ENCODE measurements at regions not wholly inside any gene's neighbourhood (a gene's known extent, or its start where the extent isn't known, plus 50 kb on each side); places are given as distances from the start of the nearest gene placed in this dataset.
A peak's percentile ranks its signal among the peaks of the same experiment; 100 is the strongest.

DNA sequence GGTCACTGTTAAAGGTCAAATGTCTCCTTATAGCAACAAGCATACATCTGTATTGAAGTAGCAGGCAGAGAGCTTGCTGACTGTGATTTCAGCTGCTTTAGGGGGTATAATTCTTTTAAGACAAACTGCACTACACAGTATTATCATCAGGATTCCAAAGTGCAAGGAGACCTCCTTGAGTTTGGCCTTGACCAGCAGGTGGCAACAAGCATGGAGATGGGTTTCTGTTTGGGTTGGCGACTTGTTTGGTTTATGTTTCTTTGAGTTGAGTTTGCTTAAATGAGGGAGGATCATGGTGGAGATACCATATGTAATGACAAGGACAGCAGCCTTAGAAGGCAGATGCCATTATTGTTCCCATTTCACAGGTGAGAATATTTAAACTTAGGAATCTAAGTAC lies 681.0 kb upstream of the ID2 start:
- H3K9me3 Mint-ChIP-seq, result peaks cover 2% of the 10 kb centered on the region
- Histone ChIP-seq H3K4me1 (ENCODE audit: control insufficient read depth, insufficient read depth, low read length) (no peaks in the 10 kb centered on the region), H3K9me3 (ENCODE audit: control insufficient read depth, low read length) (no peaks in the 10 kb centered on the region), H3K9ac (ENCODE audit: extremely low read depth, low read length, poor library complexity, severe bottlenecking) (no peak overlapping the region), H3K36me3 (ENCODE audit: control insufficient read depth, insufficient read depth, low read length) (no peaks in the 10 kb centered on the region), H3K27ac (ENCODE audit: low read depth, low read length) (no peak overlapping the region), H3K27me3 (ENCODE audit: control insufficient read depth, insufficient read depth, low read length, poor library complexity, severe bottlenecking) (no peaks in the 10 kb centered on the region), H3K4me3 (ENCODE audit: low read length) (no peak overlapping the region)
- H3K36me3 Mint-ChIP-seq (ENCODE audit: low read depth), result no peaks in the 10 kb centered on the region
- 92% methylated on average over 1 of the region's 1 CpG; no CpG with 5 or more reads in 1 of the 2 experiments for WGBS, 2 experiments (ENCODE audit: insufficient coverage in 1 of 2, insufficient read length in 1 of 2)
- H3K27me3 Mint-ChIP-seq (ENCODE audit: insufficient read depth), result no peaks in the 10 kb centered on the region
- no peak overlapping the region for H3K27ac Mint-ChIP-seq
- TF ChIP-seq, protein P1, sequence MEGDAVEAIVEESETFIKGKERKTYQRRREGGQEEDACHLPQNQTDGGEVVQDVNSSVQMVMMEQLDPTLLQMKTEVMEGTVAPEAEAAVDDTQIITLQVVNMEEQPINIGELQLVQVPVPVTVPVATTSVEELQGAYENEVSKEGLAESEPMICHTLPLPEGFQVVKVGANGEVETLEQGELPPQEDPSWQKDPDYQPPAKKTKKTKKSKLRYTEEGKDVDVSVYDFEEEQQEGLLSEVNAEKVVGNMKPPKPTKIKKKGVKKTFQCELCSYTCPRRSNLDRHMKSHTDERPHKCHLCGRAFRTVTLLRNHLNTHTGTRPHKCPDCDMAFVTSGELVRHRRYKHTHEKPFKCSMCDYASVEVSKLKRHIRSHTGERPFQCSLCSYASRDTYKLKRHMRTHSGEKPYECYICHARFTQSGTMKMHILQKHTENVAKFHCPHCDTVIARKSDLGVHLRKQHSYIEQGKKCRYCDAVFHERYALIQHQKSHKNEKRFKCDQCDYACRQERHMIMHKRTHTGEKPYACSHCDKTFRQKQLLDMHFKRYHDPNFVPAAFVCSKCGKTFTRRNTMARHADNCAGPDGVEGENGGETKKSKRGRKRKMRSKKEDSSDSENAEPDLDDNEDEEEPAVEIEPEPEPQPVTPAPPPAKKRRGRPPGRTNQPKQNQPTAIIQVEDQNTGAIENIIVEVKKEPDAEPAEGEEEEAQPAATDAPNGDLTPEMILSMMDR (conservative IDR thresholded peaks at IDR 0.05), result peak; percentile 66
- H3K4me3 Mint-ChIP-seq, result no peak overlapping the region
- H3K4me1 Mint-ChIP-seq, result peaks cover 8% of the 10 kb centered on the region
- DNase-seq, result no peak

DNA sequence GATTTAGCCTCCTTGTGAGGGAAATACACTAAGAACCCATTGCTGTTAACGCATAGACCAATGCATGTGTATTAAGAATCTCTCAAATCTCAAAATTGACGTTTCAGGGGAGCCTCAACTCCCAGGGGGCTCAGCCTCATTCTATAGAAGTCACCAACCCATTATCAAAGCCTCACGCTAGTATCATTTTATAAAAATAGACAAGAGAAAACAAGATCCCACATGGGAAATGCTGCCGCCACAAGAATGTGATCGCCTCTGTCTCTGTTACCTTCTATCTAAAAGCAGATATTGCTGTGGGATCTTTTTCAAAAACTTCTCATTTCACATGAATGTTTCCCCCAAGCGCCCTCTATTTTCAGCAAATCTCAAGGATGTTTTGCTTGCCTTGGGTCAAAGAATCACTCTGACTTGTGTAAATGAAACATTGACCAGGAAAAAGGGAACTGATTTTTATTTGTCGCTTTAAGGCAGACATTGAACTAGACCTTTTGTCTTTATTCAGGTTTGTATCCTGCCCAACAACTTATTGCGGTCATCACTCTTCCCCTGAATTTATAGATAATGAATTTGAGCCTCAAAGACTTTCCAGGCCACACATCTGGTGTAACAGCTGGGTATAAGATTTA lies 679.0 kb upstream of the ID2 start:
- Histone ChIP-seq H3K9ac (ENCODE audit: extremely low read depth, low read length, poor library complexity, severe bottlenecking) (no peak overlapping the region), H3K4me3 (ENCODE audit: low read length) (no peak overlapping the region), H3K27me3 (ENCODE audit: control insufficient read depth, insufficient read depth, low read length, poor library complexity, severe bottlenecking) (no peaks in the 10 kb centered on the region), H3K4me1 (ENCODE audit: control insufficient read depth, insufficient read depth, low read length) (no peaks in the 10 kb centered on the region), H3K36me3 (ENCODE audit: control insufficient read depth, insufficient read depth, low read length) (no peaks in the 10 kb centered on the region), H3K9me3 (ENCODE audit: control insufficient read depth, low read length) (no peaks in the 10 kb centered on the region), H3K27ac (ENCODE audit: low read depth, low read length) (no peak overlapping the region)
- peaks cover 2% of the 10 kb centered on the region for H3K9me3 Mint-ChIP-seq
- TF ChIP-seq, protein P1 (conservative IDR thresholded peaks at IDR 0.05), result no peak
- no peaks in the 10 kb centered on the region for H3K36me3 Mint-ChIP-seq (ENCODE audit: low read depth)
- no peak for DNase-seq
- no peak overlapping the region for H3K27ac Mint-ChIP-seq
- no peaks in the 10 kb centered on the region for H3K27me3 Mint-ChIP-seq (ENCODE audit: insufficient read depth)
- peaks cover 3% of the 10 kb centered on the region for H3K4me1 Mint-ChIP-seq
- no peak overlapping the region for H3K4me3 Mint-ChIP-seq
- WGBS, 2 experiments (ENCODE audit: insufficient coverage in 1 of 2, insufficient read length in 1 of 2), result 97 to 98% methylated on average over 7 to 8 of the region's 8 CpGs

- Histone ChIP-seq H3K36me3 (ENCODE audit: control insufficient read depth, insufficient read depth, low read length) (no peaks in the 10 kb centered on the region), H3K9ac (ENCODE audit: extremely low read depth, low read length, poor library complexity, severe bottlenecking) (no peak overlapping the region), H3K4me1 (ENCODE audit: control insufficient read depth, insufficient read depth, low read length) (no peaks in the 10 kb centered on the region), H3K27me3 (ENCODE audit: control insufficient read depth, insufficient read depth, low read length, poor library complexity, severe bottlenecking) (no peaks in the 10 kb centered on the region), H3K4me3 (ENCODE audit: low read length) (no peak overlapping the region), H3K27ac (ENCODE audit: low read depth, low read length) (no peak overlapping the region), H3K9me3 (ENCODE audit: control insufficient read depth, low read length) (no peaks in the 10 kb centered on the region)
- Mint-ChIP-seq H3K9me3 (peaks cover 2% of the 10 kb centered on the region), H3K27ac (no peak overlapping the region), H3K4me3 (no peak overlapping the region), H3K27me3 (ENCODE audit: insufficient read depth) (no peaks in the 10 kb centered on the region), H3K36me3 (ENCODE audit: low read depth) (no peaks in the 10 kb centered on the region), H3K4me1 (peaks cover 3% of the 10 kb centered on the region)
- 91 to 97% methylated on average over 5 to 13 of the region's 13 CpGs for WGBS, 2 experiments (ENCODE audit: insufficient coverage in 1 of 2, insufficient read length in 1 of 2)
- TF ChIP-seq, protein P1 (conservative IDR thresholded peaks at IDR 0.05), result no peak
- no peak for DNase-seq
Observed at GRCh38 chr2:8003462-8004075, 678.3 kb upstream of the ID2 start.

All from endodermal cell (in vitro differentiated cells).